NT2/D1 (cell line): ENCODE measurements at regions not wholly inside any gene's neighbourhood (a gene's known extent, or its start where the extent isn't known, plus 50 kb on each side); places are given as distances from the start of the nearest gene placed in this dataset.

Experiments
- DNase-seq: peaks from one replicate; pipeline ENCODE4 v3.0.0-alpha.2; 2011; ENCODE audit warnings: low read depth, low spot score
- H3K27me3 ChIP-seq: 2 replicates; pipeline ENCODE4 v1.6.0; 2011; ENCODE audit warnings: mild to moderate bottlenecking; ENCODE audit not compliant: insufficient read length, insufficient read depth
- H3K36me3 ChIP-seq: 2 replicates; pipeline ENCODE4 v1.6.1; 2011; ENCODE audit warnings: mild to moderate bottlenecking, low read length, mixed read lengths; ENCODE audit not compliant: insufficient read depth, insufficient read length
- H3K4me1 ChIP-seq: 2 replicates; pipeline ENCODE4 v1.5.1; 2011; ENCODE audit not compliant: insufficient read depth, insufficient read length
- H3K4me3 ChIP-seq: 2 replicates; pipeline ENCODE4 v1.5.1; 2011; ENCODE audit warnings: low read depth; ENCODE audit not compliant: insufficient read length
- H3K9ac ChIP-seq: 2 replicates; pipeline ENCODE4 v1.6.0; 2011; ENCODE audit warnings: low read depth; ENCODE audit not compliant: insufficient read length
- H3K9me3 ChIP-seq: 2 replicates; pipeline ENCODE4 v1.5.1; 2011; ENCODE audit warnings: mild to moderate bottlenecking, low read length; ENCODE audit not compliant: insufficient read depth
- SUZ12 ChIP-seq: IDR thresholded peaks from 2 replicates; pipeline ENCODE4 v1.6.1; 2011; ENCODE audit not compliant: insufficient read length, insufficient read depth; ENCODE audit errors: extremely low read depth
- YY1 ChIP-seq: IDR thresholded peaks from 2 replicates; pipeline ENCODE4 v1.6.1; 2011; ENCODE audit not compliant: insufficient read length, insufficient read depth
- ZNF274 ChIP-seq: IDR thresholded peaks from 2 replicates; pipeline ENCODE4 v1.6.1; 2011; ENCODE audit warnings: mild to moderate bottlenecking, low read depth, low read length

- no peak for DNase-seq
- Histone ChIP-seq H3K9me3 (no peaks in the 10 kb centered on the region), H3K27me3 (no peaks in the 10 kb centered on the region), H3K4me3 (no peak overlapping the region), H3K9ac (no peak overlapping the region), H3K36me3 (no peaks in the 10 kb centered on the region), H3K4me1 (no peaks in the 10 kb centered on the region)
- TF ChIP-seq SUZ12 (no peak), ZNF274 (no peak), YY1 (no peak)
Observed at GRCh38 chr10:52879091-52879807, 106.7 kb upstream of the MBL2 start.

GRCh38 chr10:52877451-52877850 is 104.9 kb upstream of the MBL2 start:
- Histone ChIP-seq H3K9ac (no peak overlapping the region), H3K4me3 (no peak overlapping the region), H3K9me3 (no peaks in the 10 kb centered on the region), H3K36me3 (no peaks in the 10 kb centered on the region), H3K4me1 (no peaks in the 10 kb centered on the region), H3K27me3 (no peaks in the 10 kb centered on the region)
- DNase-seq: no peak
- TF ChIP-seq ZNF274 (no peak), YY1 (no peak), SUZ12 (no peak)

- H3K36me3 ChIP-seq: no peaks in the 10 kb centered on the region
- no peak overlapping the region for H3K9ac ChIP-seq
- TF ChIP-seq YY1: no peak
- no peak for TF ChIP-seq ZNF274
- TF ChIP-seq SUZ12: no peak
- no peak for DNase-seq
- no peaks in the 10 kb centered on the region for H3K9me3 ChIP-seq
- no peaks in the 10 kb centered on the region for H3K4me1 ChIP-seq
- H3K4me3 ChIP-seq: no peak overlapping the region
- no peaks in the 10 kb centered on the region for H3K27me3 ChIP-seq
Observed at GRCh38 chr10:52875336-52875735, 102.8 kb upstream of the MBL2 start.

- no peak for TF ChIP-seq SUZ12
- TF ChIP-seq YY1: no peak
- TF ChIP-seq ZNF274: no peak
- no peak overlapping the region for H3K9ac ChIP-seq
- H3K27me3 ChIP-seq: no peaks in the 10 kb centered on the region
- no peaks in the 10 kb centered on the region for H3K4me1 ChIP-seq
- DNase-seq: no peak
- H3K9me3 ChIP-seq: 0 out of 2 replicates have a peak, but pooled peaks cover 4% of the 10 kb centered on the region
- H3K4me3 ChIP-seq: no peak overlapping the region
- no peaks in the 10 kb centered on the region for H3K36me3 ChIP-seq
Observed at GRCh38 chr10:52874581-52874980, 102.0 kb upstream of the MBL2 start.

GRCh38 chr10:52871191-52871843 is 98.7 kb upstream of the MBL2 start:
- H3K9ac ChIP-seq: no peak overlapping the region
- TF ChIP-seq YY1: no peak
- TF ChIP-seq ZNF274: no peak
- TF ChIP-seq SUZ12: no peak
- DNase-seq: no peak
- H3K36me3 ChIP-seq: no peaks in the 10 kb centered on the region
- no peaks in the 10 kb centered on the region for H3K27me3 ChIP-seq
- no peak overlapping the region for H3K4me3 ChIP-seq
- H3K4me1 ChIP-seq: no peaks in the 10 kb centered on the region
- H3K9me3 ChIP-seq: peaks cover 18% of the 10 kb centered on the region; the same call in 1 of the 2 replicates

- TF ChIP-seq ZNF274 (no peak), YY1 (no peak), SUZ12 (no peak)
- H3K4me3 ChIP-seq: no peak overlapping the region
- no peaks in the 10 kb centered on the region for H3K27me3 ChIP-seq
- H3K9me3 ChIP-seq: peaks cover 18% of the 10 kb centered on the region; the same call in 1 of the 2 replicates
- no peak for DNase-seq
- H3K36me3 ChIP-seq: no peaks in the 10 kb centered on the region
- no peaks in the 10 kb centered on the region for H3K4me1 ChIP-seq
- H3K9ac ChIP-seq: no peak overlapping the region
Observed at GRCh38 chr10:52870562-52870961, 98.0 kb upstream of the MBL2 start.

GRCh38 chr10:52869864-52870263 is 97.3 kb upstream of the MBL2 start:
- TF ChIP-seq ZNF274 (no peak), YY1 (no peak), SUZ12 (no peak)
- no peak for DNase-seq
- Histone ChIP-seq H3K27me3 (no peaks in the 10 kb centered on the region), H3K9ac (no peak overlapping the region), H3K4me1 (no peaks in the 10 kb centered on the region), H3K4me3 (no peak overlapping the region), H3K36me3 (no peaks in the 10 kb centered on the region), H3K9me3 (peaks cover 24% of the 10 kb centered on the region; the same call in 1 of the 2 replicates)
